ENCODE measurements at regions not wholly inside any gene's neighbourhood (a gene's known extent, or its start where the extent isn't known, plus 50 kb on each side); places are given as distances from the start of the nearest gene placed in this dataset.
A peak's percentile ranks its signal among the peaks of the same experiment; 100 is the strongest.

GRCh38 chr11:116507016-116507415, 265.8 kb downstream of the BUD13 start:
- no peak overlapping the region for H3K27ac ChIP-seq
- TF ChIP-seq POLR2A (IDR thresholded peaks at IDR 0.05): no peak
- TF ChIP-seq CTCF (IDR thresholded peaks at IDR 0.05): no peak
- peak in 1 of 3 donors; percentile 10 for DNase-seq

DNA sequence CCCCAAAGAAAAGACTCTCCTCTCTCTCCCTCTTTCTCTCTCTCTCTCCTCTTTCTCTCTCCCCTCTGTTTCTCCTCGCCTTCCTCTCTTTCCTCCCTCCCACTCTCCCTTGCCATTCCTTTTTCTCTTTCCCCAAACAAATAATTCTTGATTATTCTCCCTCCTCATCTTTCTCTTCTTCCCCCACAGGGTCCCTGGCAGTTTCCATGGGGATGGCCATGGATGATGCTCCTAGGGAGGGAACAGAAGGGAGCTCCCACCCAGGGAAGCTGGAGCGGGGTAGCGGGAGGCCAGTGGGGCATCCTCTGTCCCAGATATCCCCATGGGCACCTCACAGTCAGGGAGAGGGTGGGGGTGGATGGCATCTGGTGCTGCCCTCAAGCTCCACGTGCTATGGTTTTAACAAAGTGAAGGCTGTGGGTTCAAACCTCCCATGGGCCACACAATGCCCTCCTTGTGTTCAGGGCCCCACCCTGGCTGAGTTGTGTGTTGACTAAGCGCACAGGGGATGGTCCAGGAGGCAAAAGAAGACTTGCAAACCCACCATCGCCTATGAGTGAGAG, 266.4 kb downstream of the BUD13 start:
- H3K27me3 ChIP-seq: no peaks in the 10 kb centered on the region

More at GRCh38 chr11:116507016-116507415, 265.8 kb downstream of the BUD13 start:
- Histone ChIP-seq H3K36me3 (no peaks in the 10 kb centered on the region), H3K4me3 (no peak overlapping the region), H3K27me3 (no peaks in the 10 kb centered on the region), H3K4me1 (no peaks in the 10 kb centered on the region), H3K9me3 (no peaks in the 10 kb centered on the region)

GRCh38 chr11:116505298-116506262, 267.2 kb downstream of the BUD13 start:
- no peaks in the 10 kb centered on the region for H3K27me3 ChIP-seq
- H3K9me3 ChIP-seq: no peaks in the 10 kb centered on the region
- no peak overlapping the region for H3K4me3 ChIP-seq
- no peaks in the 10 kb centered on the region for H3K4me1 ChIP-seq
- H3K27ac ChIP-seq: no peak overlapping the region
- H3K36me3 ChIP-seq: no peaks in the 10 kb centered on the region
- TF ChIP-seq POLR2A (IDR thresholded peaks at IDR 0.05) (no peak), CTCF (IDR thresholded peaks at IDR 0.05) (no peak)
- peak in 1 of 3 donors; percentile 14 for DNase-seq

More for the DNA sequence above, 266.4 kb downstream of the BUD13 start:
- Histone ChIP-seq H3K4me1 (no peaks in the 10 kb centered on the region), H3K27ac (no peak overlapping the region), H3K9me3 (no peaks in the 10 kb centered on the region), H3K4me3 (no peak overlapping the region), H3K36me3 (no peaks in the 10 kb centered on the region)
- TF ChIP-seq CTCF (IDR thresholded peaks at IDR 0.05) (no peak), POLR2A (IDR thresholded peaks at IDR 0.05) (no peak)
- DNase-seq: peak in 1 of 3 donors; percentile 10

GRCh38 chr11:116504541-116505297, 268.1 kb downstream of the BUD13 start:
- Histone ChIP-seq H3K9me3 (no peaks in the 10 kb centered on the region), H3K4me3 (no peak overlapping the region), H3K27me3 (no peaks in the 10 kb centered on the region), H3K27ac (no peak overlapping the region), H3K4me1 (no peaks in the 10 kb centered on the region), H3K36me3 (no peaks in the 10 kb centered on the region)
- TF ChIP-seq POLR2A (IDR thresholded peaks at IDR 0.05) (no peak), CTCF (IDR thresholded peaks at IDR 0.05) (no peak)
- peak in 1 of 3 donors; percentile 10 for DNase-seq
